SK-N-SH (cell line): ENCODE measurements at regions not wholly inside any gene's neighbourhood (a gene's known extent, or its start where the extent isn't known, plus 50 kb on each side); places are given as distances from the start of the nearest gene placed in this dataset.
"Not testable (repeated sequence)": the region's sequence is repeated elsewhere in the genome, so short reads cannot be mapped to it uniquely, and the experiment has no call there.

Source experiments
- CTCF ChIA-PET: fragments of 300-600, 350-600 bp; formaldehyde crosslinking; extraction: SDS; loops from one replicate; lab custom pipeline; 2021; lab: Yijun Ruan, JAX
- POLR2A ChIA-PET: fragments of 350-600 bp; sonication (Branson Sonifier 250); formaldehyde crosslinking; extraction: SDS; loops from one replicate; lab custom pipeline; 2020; ENCODE audit warnings: antibody characterized with exemption, inconsistent platforms; lab: Yijun Ruan, JAX
- DNase-seq: peaks from one replicate; pipeline ENCODE4 v3.0.0; 2012
- H2AFZ ChIP-seq: fragments of 200-600 bp; sonication (generic); 2 replicates; pipeline ENCODE4 v1.8.1; 2016; ENCODE audit warnings: antibody characterized with exemption, mild to moderate bottlenecking, low read depth
- H3F3A ChIP-seq: fragments of 200-600 bp; sonication (generic); replicated peaks from 2 replicates; pipeline ENCODE3; 2016; ENCODE audit warnings: antibody characterized with exemption, mild to moderate bottlenecking; ENCODE audit not compliant: insufficient read depth
- H3K27ac ChIP-seq, 2 experiments: fragments of 200-500 bp in 1 of 2; fragments of 200-600 bp in 1 of 2; sonication (Bioruptor generic) in 1 of 2; sonication (generic), shearing (Covaris generic) in 1 of 2; 2 replicates each; pipeline versions ENCODE4 v1.5.1 to v1.6.1; 2014 to 2016; ENCODE audit warnings: low read depth in 2 of 2, inconsistent platforms in 1 of 2, low read length in 1 of 2, mild to moderate bottlenecking in 1 of 2, mixed read lengths in 1 of 2
- H3K27me3 ChIP-seq: fragments of 200-600 bp; sonication (generic), shearing (Covaris generic); 2 replicates; pipeline ENCODE4 v1.6.1; 2016; ENCODE audit warnings: mixed run types; ENCODE audit not compliant: insufficient read depth
- H3K36me3 ChIP-seq, 2 experiments: fragments of 200-500 bp in 1 of 2; fragments of 200-600 bp in 1 of 2; sonication (Bioruptor generic) in 1 of 2; sonication (generic) in 1 of 2; replicated peaks in 1 of 2; 2 replicates each; pipeline versions ENCODE3 to v1.5.1; 2014 to 2016; ENCODE audit warnings: low read length in 1 of 2, mild to moderate bottlenecking in 1 of 2; ENCODE audit not compliant: insufficient read depth in 2 of 2, control insufficient read depth in 1 of 2
- H3K4me1 ChIP-seq, 2 experiments: fragments of 200-500 bp in 1 of 2; fragments of 200-600 bp in 1 of 2; sonication (Bioruptor generic) in 1 of 2; sonication (generic), shearing (Covaris generic) in 1 of 2; 2 replicates each; pipeline versions ENCODE4 v1.5.1 to v1.6.1; 2014 to 2016; ENCODE audit warnings: low read depth in 1 of 2, low read length in 1 of 2, mixed run types in 1 of 2; ENCODE audit not compliant: insufficient read depth in 2 of 2, control insufficient read depth in 1 of 2
- H3K4me2 ChIP-seq: fragments of 200-600 bp; sonication (generic), shearing (Covaris generic); 2 replicates; pipeline ENCODE4 v1.6.1; 2017; ENCODE audit warnings: mixed run types
- H3K4me3 ChIP-seq, 2 experiments: fragments of 200-500 bp in 1 of 2; fragments of 200-600 bp in 1 of 2; sonication (Bioruptor generic) in 1 of 2; sonication (generic), shearing (Covaris generic) in 1 of 2; 2 replicates each; pipeline versions ENCODE4 v1.5.1 to v1.8.1; 2014 to 2016; ENCODE audit warnings: low read depth in 2 of 2, inconsistent platforms in 1 of 2, low read length in 1 of 2, mild to moderate bottlenecking in 1 of 2, mixed read lengths in 1 of 2, moderate library complexity in 1 of 2
- H3K79me2 ChIP-seq: fragments of 200-600 bp; sonication (generic); 2 replicates; pipeline ENCODE4 v1.8.1; 2017; ENCODE audit warnings: mild to moderate bottlenecking; ENCODE audit not compliant: insufficient read depth
- H3K9ac ChIP-seq: fragments of 200-600 bp; sonication (generic); 2 replicates; pipeline ENCODE4 v1.6.1; 2017; ENCODE audit warnings: mixed run types
- H3K9me2 ChIP-seq: fragments of 200-600 bp; sonication (generic); 2 replicates; pipeline ENCODE4 v1.6.1; 2017; ENCODE audit warnings: mixed run types
- H3K9me3 ChIP-seq: fragments of 200-600 bp; sonication (generic); 2 replicates; pipeline ENCODE4 v1.6.1; 2017; ENCODE audit warnings: mixed run types, mild to moderate bottlenecking, moderate library complexity
- H4K20me1 ChIP-seq: fragments of 200-600 bp; sonication (generic); 2 replicates; pipeline ENCODE4 v1.6.1; 2017; ENCODE audit warnings: mild to moderate bottlenecking, mixed run types; ENCODE audit not compliant: insufficient read depth
- CHD2 ChIP-seq: fragments of 150-350 bp; IDR thresholded peaks from 2 replicates; pipeline ENCODE4 v1.6.1; 2018; ENCODE audit warnings: low read length; ENCODE audit not compliant: partially characterized antibody
- ELF1 ChIP-seq: IDR thresholded peaks from 2 replicates; pipeline ENCODE4 v1.4.0; 2012
- EZH2phosphoT487 ChIP-seq: fragments of 200-600 bp; sonication (generic); IDR thresholded peaks from 2 replicates; pipeline ENCODE4 v1.6.1; 2017; ENCODE audit warnings: low read depth, mixed run types, mild to moderate bottlenecking, antibody characterized with exemption, moderate library complexity, borderline replicate concordance
- FOSL2 ChIP-seq: IDR thresholded peaks from 2 replicates; pipeline ENCODE4 v1.4.0; 2012; ENCODE audit warnings: low read depth, mild to moderate bottlenecking, moderate library complexity, borderline replicate concordance
- FOXM1 ChIP-seq: IDR thresholded peaks from 2 replicates; pipeline ENCODE4 v1.4.0; 2012; ENCODE audit warnings: low read depth, mild to moderate bottlenecking
- GABPA ChIP-seq: IDR thresholded peaks from 2 replicates; pipeline ENCODE4 v1.4.0; 2012; ENCODE audit warnings: low read depth, mild to moderate bottlenecking
- GATA2 ChIP-seq: sonication (generic); formaldehyde crosslinking; IDR thresholded peaks from 2 replicates; pipeline ENCODE4 v1.5.0; 2020; ENCODE audit warnings: mild to moderate bottlenecking, missing genetic modification reagents
- JUND ChIP-seq: IDR thresholded peaks from 2 replicates; pipeline ENCODE4 v1.4.0; 2012
- MEF2A ChIP-seq: IDR thresholded peaks from 2 replicates; pipeline ENCODE4 v1.4.0; 2012; ENCODE audit warnings: low read depth, borderline replicate concordance
- MXI1 ChIP-seq: IDR thresholded peaks from 2 replicates; pipeline ENCODE4 v1.6.1; 2012; ENCODE audit warnings: mild to moderate bottlenecking, low read depth, low read length, improper control_type of control experiment
- NFIC ChIP-seq: IDR thresholded peaks from 2 replicates; pipeline ENCODE4 v1.4.0; 2012; ENCODE audit warnings: borderline replicate concordance
- NRF1 ChIP-seq: IDR thresholded peaks from 2 replicates; pipeline ENCODE4 v1.6.1; 2012; ENCODE audit warnings: low read depth, mild to moderate bottlenecking, low read length
- RAD21 ChIP-seq: IDR thresholded peaks from 2 replicates; pipeline ENCODE4 v1.6.1; 2012; ENCODE audit warnings: mild to moderate bottlenecking, low read length
- RCOR1 ChIP-seq: fragments of 150-350 bp; IDR thresholded peaks from 2 replicates; pipeline ENCODE4 v1.6.1; 2017; ENCODE audit warnings: antibody characterized with exemption, low read length
- RXRA ChIP-seq: IDR thresholded peaks from 2 replicates; pipeline ENCODE4 v1.4.0; 2012; ENCODE audit warnings: low read depth, mild to moderate bottlenecking, borderline replicate concordance
- SIN3A ChIP-seq: IDR thresholded peaks from 2 replicates; pipeline ENCODE4 v1.6.1; 2012; ENCODE audit warnings: low read depth, mild to moderate bottlenecking, low read length, moderate library complexity, borderline replicate concordance
- TAF1 ChIP-seq: IDR thresholded peaks from 2 replicates; pipeline ENCODE4 v1.6.1; 2012; ENCODE audit warnings: low read depth, mild to moderate bottlenecking, low read length, moderate library complexity, borderline replicate concordance
- YY1 ChIP-seq: IDR thresholded peaks from 2 replicates; pipeline ENCODE4 v1.4.0; 2012; ENCODE audit warnings: low read depth, mild to moderate bottlenecking
- WGBS: methylation state at CpG from one replicate; pipeline ENCODE4 v1.1.6; 2017; ENCODE audit warnings: low lambda C conversion rate; 5-methylcytosine and 5-hydroxymethylcytosine counted together
- TF ChIP-seq, protein P1 (sequence below): IDR thresholded peaks from 2 replicates; pipeline ENCODE4 v1.4.0; 2012; ENCODE audit warnings: low read depth
- TF ChIP-seq, protein P2 (sequence below): fragments of 150-350 bp; IDR thresholded peaks from 2 replicates; pipeline ENCODE4 v1.6.1; 2017; ENCODE audit warnings: antibody characterized with exemption, low read length, low read depth, borderline replicate concordance
- TF ChIP-seq, protein P3 (sequence below): IDR thresholded peaks from 2 replicates; pipeline ENCODE4; 2012

DNA sequence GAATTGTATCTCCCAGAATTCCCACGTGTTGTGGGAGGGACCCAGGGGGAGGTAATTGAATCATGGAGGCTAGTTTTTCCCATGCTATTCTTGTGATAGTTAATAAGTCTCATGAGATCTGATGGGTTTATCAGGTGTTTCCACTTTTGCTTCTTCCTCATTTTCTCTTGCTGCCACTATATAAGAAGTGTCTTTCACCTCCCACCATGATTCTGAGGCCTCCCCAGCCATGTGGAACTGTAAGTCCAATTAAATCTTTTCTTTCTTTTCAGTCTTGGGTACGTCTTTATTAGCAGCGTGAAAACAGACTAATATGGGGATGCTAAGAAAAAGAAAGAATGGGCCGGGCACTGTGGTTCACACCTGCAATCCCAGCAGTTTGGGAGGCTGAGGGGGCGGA, 124.0 kb upstream of the SERBP1 start:
- H3K9me3 ChIP-seq, H3K9me2 ChIP-seq, H3K9ac ChIP-seq, POLR2A ChIA-PET, H3K27ac ChIP-seq, H3K4me2 ChIP-seq, H3K36me3 ChIP-seq, H3K79me2 ChIP-seq, H3K27me3 ChIP-seq, H4K20me1 ChIP-seq, H3K4me3 ChIP-seq, H2AFZ ChIP-seq, DNase-seq, H3K4me1 ChIP-seq, H3F3A ChIP-seq: not testable (repeated sequence)
- CTCF ChIA-PET = interaction anchor here (0.8 to 9.8 kb wide), 4 partner anchors 14 to 212 kb away, joined by 3 to 216 read pairs (median 5); no protein-coding TSS in a partner anchor
- 92% methylated on average over 5 of the region's 5 CpGs for WGBS

DNA sequence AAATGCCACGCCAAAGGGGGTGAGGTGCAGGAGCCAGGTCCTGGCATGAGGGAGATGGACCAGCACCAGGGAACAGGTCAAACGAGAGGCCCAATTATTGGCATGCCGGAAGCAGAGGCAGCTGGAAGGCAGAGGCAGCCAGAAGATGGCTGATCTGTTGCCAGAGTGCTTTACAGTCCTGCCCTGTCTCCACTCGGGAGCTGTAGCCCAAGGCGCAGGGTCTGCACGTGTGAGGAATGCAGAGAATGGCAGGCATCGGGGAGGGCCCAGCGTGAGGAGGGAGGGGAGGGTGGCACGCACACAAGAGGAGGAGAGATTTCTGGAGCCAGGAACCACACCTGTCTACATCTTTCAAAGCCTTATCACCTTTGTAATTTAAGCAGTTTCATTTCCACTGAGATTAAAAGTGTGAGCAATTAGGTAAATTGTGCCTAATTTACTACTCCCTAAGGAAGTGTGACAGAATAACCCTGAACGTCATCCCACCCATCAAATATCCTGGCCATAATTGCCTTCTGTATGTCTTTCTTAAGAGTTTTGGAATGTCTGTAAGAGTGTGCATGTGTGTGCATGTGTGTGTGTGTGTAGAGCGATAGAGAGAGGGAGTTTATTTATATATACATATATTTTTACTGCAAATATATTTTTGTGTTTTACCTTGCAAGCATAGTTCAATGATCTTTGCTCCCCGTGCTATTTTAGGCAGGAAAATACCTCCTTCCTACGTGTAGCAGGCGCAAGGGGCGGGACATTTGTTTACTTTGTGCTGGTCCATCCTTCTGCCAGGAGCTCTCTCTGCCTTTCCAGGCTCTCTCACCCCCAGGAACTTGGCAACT, 125.5 kb upstream of the SERBP1 start:
- Histone ChIP-seq H4K20me1 (no peaks in the 10 kb centered on the region), H3K27ac (no peak overlapping the region), H3K36me3 (no peaks in the 10 kb centered on the region), H3K4me1 (no peaks in the 10 kb centered on the region), H3K27me3 (no peaks in the 10 kb centered on the region), H2AFZ (no peak overlapping the region), H3K9me2 (no peaks in the 10 kb centered on the region), H3K9ac (no peak overlapping the region)
- DNase-seq = no peak
- WGBS = 87% methylated on average over 15 of the region's 15 CpGs
- POLR2A ChIA-PET = no interaction called here
- CTCF ChIA-PET = interaction anchor here (1.0 to 9.8 kb wide), 3 partner anchors 15 to 211 kb away, joined by 6 to 216 read pairs (median 19); no protein-coding TSS in a partner anchor
- TF ChIP-seq NRF1 = no peak
- no peak for TF ChIP-seq MXI1
- no peak for TF ChIP-seq NFIC
- TF ChIP-seq FOSL2 = no peak
- no peak for TF ChIP-seq MEF2A
- TF ChIP-seq, all 33 proteins: peak for 0
- Histone ChIP-seq H3K4me2 (no peak overlapping the region), H3K79me2 (no peaks in the 10 kb centered on the region), H3F3A (no peaks in the 10 kb centered on the region), H3K9me3 (no peaks in the 10 kb centered on the region), H3K4me3 (no peak overlapping the region)

DNA sequence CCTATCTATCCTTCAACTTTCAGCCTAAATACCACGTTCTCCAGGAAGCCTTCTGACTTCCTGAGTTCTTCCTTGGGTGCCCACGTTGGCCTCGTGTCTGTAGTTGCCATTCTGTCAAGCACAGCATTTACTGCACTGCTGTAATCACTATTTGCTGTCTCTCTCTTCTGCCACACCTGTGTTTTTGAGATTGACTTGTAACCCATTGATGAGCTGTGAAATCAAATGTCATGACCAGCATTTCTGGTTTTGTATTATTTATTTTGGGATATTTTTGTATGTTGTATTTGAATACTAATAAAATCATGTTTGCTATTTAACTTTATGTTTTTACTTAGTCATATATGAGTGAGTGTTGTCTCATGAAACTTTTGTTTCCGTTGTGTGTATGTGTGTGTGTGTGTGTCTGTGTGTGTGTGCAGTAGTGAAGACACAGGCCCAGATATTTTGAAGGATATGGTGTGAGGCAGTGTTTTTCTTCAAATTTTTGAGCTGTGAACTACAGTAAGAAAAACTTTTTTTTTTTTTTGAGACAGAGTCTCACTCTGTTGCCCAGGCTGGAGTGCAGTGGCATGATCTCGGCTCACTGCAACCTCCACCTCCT, 126.2 kb upstream of the SERBP1 start:
- no peaks in the 10 kb centered on the region for H3F3A ChIP-seq
- no peak overlapping the region for H3K27ac ChIP-seq
- H3K36me3 ChIP-seq = no peaks in the 10 kb centered on the region
- H3K9ac ChIP-seq = no peak overlapping the region
- no peaks in the 10 kb centered on the region for H3K79me2 ChIP-seq
- CTCF ChIA-PET = interaction anchor here (1.6 to 9.8 kb wide), 4 partner anchors 20 to 210 kb away, joined by 7 to 216 read pairs (median 17); no protein-coding TSS in a partner anchor
- H3K4me2 ChIP-seq = no peak overlapping the region
- POLR2A ChIA-PET = interaction anchor here (0.7 kb wide), 1 partner anchor 11 kb away, joined by 3 read pairs; no protein-coding TSS in a partner anchor
- H2AFZ ChIP-seq = no peak overlapping the region
- H3K27me3 ChIP-seq = no peaks in the 10 kb centered on the region
- DNase-seq = no peak
- peaks cover 0 to 2% of the 10 kb centered on the region in 2 experiments; a peak in 1 of 4 replicates for H3K4me1 ChIP-seq
- no peaks in the 10 kb centered on the region for H3K9me2 ChIP-seq
- WGBS = 85% methylated on average over 5 of the region's 5 CpGs
- H3K4me3 ChIP-seq = no peak overlapping the region
- H4K20me1 ChIP-seq = no peaks in the 10 kb centered on the region
- no peaks in the 10 kb centered on the region for H3K9me3 ChIP-seq
- TF ChIP-seq GATA2 (CRISPR knock-in tag) (no peak), RAD21 (no peak), JUND (no peak), FOXM1 (no peak), GABPA (no peak), EZH2phosphoT487 (no peak), ELF1 (no peak), TAF1 (no peak), SIN3A (no peak), CHD2 (no peak), YY1 (no peak), RCOR1 (no peak), RXRA (no peak)
- TF ChIP-seq, protein P1, sequence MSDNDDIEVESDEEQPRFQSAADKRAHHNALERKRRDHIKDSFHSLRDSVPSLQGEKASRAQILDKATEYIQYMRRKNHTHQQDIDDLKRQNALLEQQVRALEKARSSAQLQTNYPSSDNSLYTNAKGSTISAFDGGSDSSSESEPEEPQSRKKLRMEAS = no peak
- TF ChIP-seq, protein P2, sequence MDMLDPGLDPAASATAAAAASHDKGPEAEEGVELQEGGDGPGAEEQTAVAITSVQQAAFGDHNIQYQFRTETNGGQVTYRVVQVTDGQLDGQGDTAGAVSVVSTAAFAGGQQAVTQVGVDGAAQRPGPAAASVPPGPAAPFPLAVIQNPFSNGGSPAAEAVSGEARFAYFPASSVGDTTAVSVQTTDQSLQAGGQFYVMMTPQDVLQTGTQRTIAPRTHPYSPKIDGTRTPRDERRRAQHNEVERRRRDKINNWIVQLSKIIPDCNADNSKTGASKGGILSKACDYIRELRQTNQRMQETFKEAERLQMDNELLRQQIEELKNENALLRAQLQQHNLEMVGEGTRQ = no peak
- TF ChIP-seq, protein P3, sequence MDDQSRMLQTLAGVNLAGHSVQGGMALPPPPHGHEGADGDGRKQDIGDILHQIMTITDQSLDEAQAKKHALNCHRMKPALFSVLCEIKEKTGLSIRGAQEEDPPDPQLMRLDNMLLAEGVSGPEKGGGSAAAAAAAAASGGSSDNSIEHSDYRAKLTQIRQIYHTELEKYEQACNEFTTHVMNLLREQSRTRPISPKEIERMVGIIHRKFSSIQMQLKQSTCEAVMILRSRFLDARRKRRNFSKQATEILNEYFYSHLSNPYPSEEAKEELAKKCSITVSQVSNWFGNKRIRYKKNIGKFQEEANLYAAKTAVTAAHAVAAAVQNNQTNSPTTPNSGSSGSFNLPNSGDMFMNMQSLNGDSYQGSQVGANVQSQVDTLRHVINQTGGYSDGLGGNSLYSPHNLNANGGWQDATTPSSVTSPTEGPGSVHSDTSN = no peak
